CMK (cell line): ENCODE measurements at regions not wholly inside any gene's neighbourhood (a gene's known extent, or its start where the extent isn't known, plus 50 kb on each side); places are given as distances from the start of the nearest gene placed in this dataset.
"Not testable (repeated sequence)": the region's sequence is repeated elsewhere in the genome, so short reads cannot be mapped to it uniquely, and the experiment has no call there.

ENCODE experiments used
- DNase-seq: peaks from one replicate; pipeline ENCODE4 v3.0.0-alpha.2; 2010; ENCODE audit warnings: low read depth

- no peak for DNase-seq
These were observed 574.3 kb downstream of the COL12A1 start for GRCh38 chr6:74631564-74631963.

GRCh38 chr6:74626288-74626687 is 579.6 kb downstream of the COL12A1 start:
- DNase-seq: no peak

- DNase-seq: no peak
These were observed 582.8 kb downstream of the COL12A1 start for GRCh38 chr6:74623027-74623426.

GRCh38 chr6:74611220-74611619 is 594.6 kb downstream of the COL12A1 start:
- DNase-seq: no peak

- DNase-seq: no peak
These were observed 595.5 kb downstream of the COL12A1 start for GRCh38 chr6:74610352-74610751.

- no peak for DNase-seq
These were observed 596.0 kb downstream of the COL12A1 start for GRCh38 chr6:74609871-74610270.

GRCh38 chr6:74607934-74608333 is 597.9 kb downstream of the COL12A1 start:
- DNase-seq: no peak

GRCh38 chr6:74607468-74607867 is 598.4 kb downstream of the COL12A1 start:
- no peak for DNase-seq

- DNase-seq: no peak
These were observed 599.2 kb downstream of the COL12A1 start for GRCh38 chr6:74606582-74607071.

- DNase-seq: no peak
These were observed 599.8 kb downstream of the COL12A1 start for GRCh38 chr6:74605922-74606581.

GRCh38 chr6:74604279-74604678 is 601.6 kb downstream of the COL12A1 start:
- DNase-seq: no peak

- DNase-seq: no peak
These were observed 602.4 kb downstream of the COL12A1 start for GRCh38 chr6:74603322-74604076.

- no peak for DNase-seq
These were observed 603.6 kb downstream of the COL12A1 start for GRCh38 chr6:74602206-74602605.

GRCh38 chr6:74598462-74599393 is 607.1 kb downstream of the COL12A1 start:
- DNase-seq: no peak

- DNase-seq: no peak
These were observed 608.0 kb downstream of the COL12A1 start for GRCh38 chr6:74597840-74598239.

GRCh38 chr6:74597266-74597665 is 608.6 kb downstream of the COL12A1 start:
- DNase-seq: no peak

- DNase-seq: no peak
These were observed 609.3 kb downstream of the COL12A1 start for GRCh38 chr6:74596588-74596987.

- DNase-seq: not testable (repeated sequence)
These were observed 611.5 kb downstream of the COL12A1 start for GRCh38 chr6:74594350-74594749.

GRCh38 chr6:74588094-74588832 is 617.6 kb downstream of the COL12A1 start:
- DNase-seq: no peak

GRCh38 chr6:74587386-74587785 is 618.5 kb downstream of the COL12A1 start:
- no peak for DNase-seq

GRCh38 chr6:74585753-74586152 is 620.1 kb downstream of the COL12A1 start:
- no peak for DNase-seq

GRCh38 chr6:74581681-74582080 is 624.2 kb downstream of the COL12A1 start:
- no peak for DNase-seq
